ENCODE measurements at regions not wholly inside any gene's neighbourhood (a gene's known extent, or its start where the extent isn't known, plus 50 kb on each side); places are given as distances from the start of the nearest gene placed in this dataset.

DNA sequence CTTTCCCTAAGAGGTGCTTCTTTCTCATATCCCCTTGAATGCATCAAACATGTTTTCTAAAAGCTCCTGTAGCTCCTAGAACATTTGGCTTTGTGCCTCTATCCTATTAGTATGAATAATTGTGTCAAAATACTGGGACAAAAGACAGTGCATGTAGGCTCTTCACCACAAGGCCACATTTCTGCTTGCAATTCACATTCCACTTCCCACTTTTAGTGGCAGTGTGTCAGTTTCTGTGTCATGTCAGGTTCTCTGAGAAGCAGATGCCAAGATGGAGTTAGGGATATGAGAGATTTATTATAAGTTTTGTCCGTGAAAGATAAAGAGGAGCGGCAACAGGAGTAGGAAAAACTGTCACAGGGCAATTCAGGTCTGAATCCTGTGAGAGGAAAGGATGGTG, 61.3 kb upstream of the GPRIN3 start:
- no peak for TF ChIP-seq CTCF (IDR thresholded peaks at IDR 0.05)
- no peak for TF ChIP-seq POLR2A (IDR thresholded peaks at IDR 0.05)
- no peak for TF ChIP-seq EP300 (IDR thresholded peaks at IDR 0.05; ENCODE audit: low read depth)

Data from transverse colon (tissue), 3 donors.